ENCODE measurements at regions not wholly inside any gene's neighbourhood (a gene's known extent, or its start where the extent isn't known, plus 50 kb on each side); places are given as distances from the start of the nearest gene placed in this dataset.
A peak's percentile ranks its signal among the peaks of the same experiment; 100 is the strongest.

DNA sequence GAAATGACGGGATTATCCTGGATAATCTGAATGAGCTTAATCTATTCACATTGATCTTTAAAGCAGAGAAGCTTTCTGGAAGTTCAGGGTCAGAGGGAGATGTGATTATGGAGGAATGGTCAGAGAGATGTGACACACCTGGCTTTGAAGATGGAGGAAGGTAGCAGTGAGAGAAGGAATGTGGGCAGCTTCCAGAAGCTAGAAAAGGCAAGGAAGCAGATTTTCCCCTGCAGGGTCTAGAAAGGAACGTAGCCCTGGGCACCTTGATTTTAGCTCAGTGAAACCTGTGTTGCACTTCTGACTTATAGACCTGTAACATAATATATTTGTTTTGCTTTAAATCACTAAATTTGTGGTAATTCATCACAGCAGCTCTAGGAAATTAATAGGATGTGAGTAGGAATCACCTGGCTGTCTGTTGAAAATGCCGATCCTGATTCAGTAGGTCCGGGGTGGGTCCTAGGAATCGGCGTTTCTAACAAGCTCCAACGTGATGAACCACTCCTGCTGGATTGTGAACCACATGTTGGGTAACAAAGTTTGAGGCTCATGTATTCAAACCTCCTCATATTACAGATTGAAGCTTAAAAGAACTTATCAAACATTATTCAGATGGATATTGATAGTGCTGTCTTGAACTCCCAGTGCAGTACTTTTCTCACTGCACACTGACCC is 157.0 kb downstream of the GJA1 start:
- Histone ChIP-seq H3K27ac (no peak overlapping the region), H3K9ac (no peak overlapping the region), H2AFZ (no peak overlapping the region), H3K9me3 (ENCODE audit: control insufficient read depth, low read length) (no peaks in the 10 kb centered on the region), H3K4me1 (no peaks in the 10 kb centered on the region), H3K79me2 (no peaks in the 10 kb centered on the region), H3K4me2 (ENCODE audit: low read length) (no peak overlapping the region), H3K4me3 (ENCODE audit: low read depth, low read length) (no peak overlapping the region), H3K36me3 (ENCODE audit: control insufficient read depth, insufficient read depth, low read length) (no peaks in the 10 kb centered on the region), H3K27me3 (ENCODE audit: control insufficient read depth, insufficient read depth, low read length) (no peaks in the 10 kb centered on the region)
- TF ChIP-seq CTCF (IDR thresholded peaks at IDR 0.05), result no peak

GRCh38 chr6:121593011-121593641 is 157.7 kb downstream of the GJA1 start:
- Histone ChIP-seq H3K4me1 (no peaks in the 10 kb centered on the region), H3K79me2 (no peaks in the 10 kb centered on the region), H2AFZ (peak overlapping the region; percentile 71), H3K27me3 (ENCODE audit: control insufficient read depth, insufficient read depth, low read length) (no peaks in the 10 kb centered on the region), H3K9ac (no peak overlapping the region), H3K4me2 (ENCODE audit: low read length) (no peak overlapping the region), H3K4me3 (ENCODE audit: low read depth, low read length) (no peak overlapping the region), H3K9me3 (ENCODE audit: control insufficient read depth, low read length) (no peaks in the 10 kb centered on the region), H3K27ac (peak overlapping the region; percentile 26), H3K36me3 (ENCODE audit: control insufficient read depth, insufficient read depth, low read length) (no peaks in the 10 kb centered on the region)
- TF ChIP-seq CTCF (IDR thresholded peaks at IDR 0.05), result no peak

- Histone ChIP-seq H2AFZ (no peak overlapping the region), H3K9ac (no peak overlapping the region), H3K27ac (no peak overlapping the region), H3K4me2 (ENCODE audit: low read length) (no peak overlapping the region), H3K79me2 (no peaks in the 10 kb centered on the region), H3K4me1 (no peaks in the 10 kb centered on the region), H3K9me3 (ENCODE audit: control insufficient read depth, low read length) (no peaks in the 10 kb centered on the region), H3K4me3 (ENCODE audit: low read depth, low read length) (no peak overlapping the region), H3K27me3 (ENCODE audit: control insufficient read depth, insufficient read depth, low read length) (no peaks in the 10 kb centered on the region), H3K36me3 (ENCODE audit: control insufficient read depth, insufficient read depth, low read length) (no peaks in the 10 kb centered on the region)
- no peak for TF ChIP-seq CTCF (IDR thresholded peaks at IDR 0.05)
Observed at GRCh38 chr6:121594053-121594452, 158.6 kb downstream of the GJA1 start.

GRCh38 chr6:121595646-121596045 is 160.2 kb downstream of the GJA1 start:
- Histone ChIP-seq H3K4me3 (ENCODE audit: low read depth, low read length) (no peak overlapping the region), H3K9ac (no peak overlapping the region), H3K27ac (no peak overlapping the region), H2AFZ (no peak overlapping the region), H3K79me2 (no peaks in the 10 kb centered on the region), H3K36me3 (ENCODE audit: control insufficient read depth, insufficient read depth, low read length) (no peaks in the 10 kb centered on the region), H3K4me1 (no peaks in the 10 kb centered on the region), H3K4me2 (ENCODE audit: low read length) (no peak overlapping the region), H3K27me3 (ENCODE audit: control insufficient read depth, insufficient read depth, low read length) (no peaks in the 10 kb centered on the region), H3K9me3 (ENCODE audit: control insufficient read depth, low read length) (no peaks in the 10 kb centered on the region)
- TF ChIP-seq CTCF (IDR thresholded peaks at IDR 0.05), result no peak

DNA sequence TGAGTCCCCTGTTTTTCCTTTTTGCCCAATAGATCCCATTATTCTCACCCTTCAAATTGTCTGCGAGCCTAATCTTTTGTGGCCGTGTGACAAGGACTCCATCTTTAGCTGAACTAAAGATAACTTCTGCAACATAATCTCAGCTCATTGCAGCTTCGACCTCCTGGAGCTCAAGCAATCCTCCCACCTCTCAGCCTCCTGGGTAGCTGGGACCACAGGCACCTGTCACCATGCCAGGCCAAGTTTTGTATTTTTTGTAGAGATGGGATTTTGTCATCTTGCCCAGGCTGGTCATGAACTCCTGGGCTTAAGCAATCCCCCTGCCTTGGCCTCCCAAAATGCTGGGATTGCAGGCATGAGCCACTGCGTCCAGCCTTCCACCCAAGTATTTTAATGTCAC is 161.0 kb downstream of the GJA1 start:
- no peak for TF ChIP-seq CTCF (IDR thresholded peaks at IDR 0.05)
- no peaks in the 10 kb centered on the region for H3K4me1 ChIP-seq

More for the DNA sequence above, 161.0 kb downstream of the GJA1 start:
- Histone ChIP-seq H3K4me3 (ENCODE audit: low read depth, low read length) (no peak overlapping the region), H3K9ac (no peak overlapping the region), H3K79me2 (no peaks in the 10 kb centered on the region), H2AFZ (no peak overlapping the region), H3K9me3 (ENCODE audit: control insufficient read depth, low read length) (no peaks in the 10 kb centered on the region), H3K27me3 (ENCODE audit: control insufficient read depth, insufficient read depth, low read length) (no peaks in the 10 kb centered on the region), H3K36me3 (ENCODE audit: control insufficient read depth, insufficient read depth, low read length) (no peaks in the 10 kb centered on the region), H3K4me2 (ENCODE audit: low read length) (no peak overlapping the region), H3K27ac (no peak overlapping the region)

Data from parathyroid adenoma (tissue), 2 donors.